HL-60 (cell line): ENCODE measurements at regions not wholly inside any gene's neighbourhood (a gene's known extent, or its start where the extent isn't known, plus 50 kb on each side); places are given as distances from the start of the nearest gene placed in this dataset.

Experiments used
- DNase-seq, 2 experiments: peaks; one replicate each; pipeline ENCODE4 v3.0.0-alpha.2; 2010 to 2020; ENCODE audit warnings: low read depth in 1 of 2, low spot score in 1 of 2
- H3K27ac ChIP-seq: fragments of 250-450 bp; sonication (Bioruptor Pico); replicated peaks from 2 replicates; pipeline ENCODE4 v1.5.1; 2020; ENCODE audit warnings: mild to moderate bottlenecking, moderate library complexity
- H3K27me3 ChIP-seq: fragments of 250-450 bp; sonication (Bioruptor Pico); 2 replicates; pipeline ENCODE4 v1.5.1; 2021; ENCODE audit warnings: mild to moderate bottlenecking, moderate library complexity; ENCODE audit not compliant: insufficient read depth, poor library complexity, severe bottlenecking
- H3K4me3 ChIP-seq: replicated peaks from 2 replicates; pipeline ENCODE4 v1.5.1; 2011; ENCODE audit warnings: mild to moderate bottlenecking, control low read depth, low read length; ENCODE audit not compliant: insufficient read depth
- GABPA ChIP-seq: IDR thresholded peaks from 2 replicates; pipeline ENCODE4 v1.6.1; 2012; ENCODE audit warnings: low read depth
- POLR2AphosphoS5 ChIP-seq: IDR thresholded peaks from 2 replicates; pipeline ENCODE4 v1.6.1; 2012; ENCODE audit warnings: low read depth
- SPI1 ChIP-seq: IDR thresholded peaks from 2 replicates; pipeline ENCODE4 v1.6.1; 2012; ENCODE audit warnings: low read depth, mild to moderate bottlenecking, borderline replicate concordance
- TF ChIP-seq, protein P1 (sequence below): IDR thresholded peaks from one replicate; pipeline ENCODE4 v1.5.1; 2011; ENCODE audit warnings: low read length, control low read depth, inconsistent platforms; ENCODE audit not compliant: insufficient read depth
- TF ChIP-seq, protein P2 (sequence below): IDR thresholded peaks from 2 replicates; pipeline ENCODE4 v1.6.1; 2012; ENCODE audit warnings: low read depth; ENCODE audit not compliant: insufficient replicate concordance

DNA sequence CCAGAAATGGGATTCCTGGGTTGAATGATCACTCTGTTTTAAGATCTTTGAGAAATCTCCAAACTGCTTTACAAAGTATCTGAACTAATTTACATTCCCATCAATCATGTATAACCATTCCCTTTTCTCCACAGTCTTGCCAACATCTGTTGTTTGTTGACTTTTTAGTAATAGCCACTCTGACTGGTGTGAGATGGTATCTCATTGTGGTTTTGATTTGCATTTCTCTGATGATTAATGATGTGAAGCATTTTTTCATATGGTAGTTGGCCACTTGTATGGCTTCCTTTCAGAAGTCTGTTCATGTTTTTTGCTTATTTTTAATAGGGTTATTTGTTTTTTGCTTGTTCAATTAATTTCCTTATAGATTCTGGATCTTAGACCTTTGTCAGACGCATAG, 211.8 kb upstream of the AVPR1A start:
- no peaks in the 10 kb centered on the region for H3K27me3 ChIP-seq
- DNase-seq: no peak
- H3K4me3 ChIP-seq: no peak overlapping the region
- TF ChIP-seq, protein P1, sequence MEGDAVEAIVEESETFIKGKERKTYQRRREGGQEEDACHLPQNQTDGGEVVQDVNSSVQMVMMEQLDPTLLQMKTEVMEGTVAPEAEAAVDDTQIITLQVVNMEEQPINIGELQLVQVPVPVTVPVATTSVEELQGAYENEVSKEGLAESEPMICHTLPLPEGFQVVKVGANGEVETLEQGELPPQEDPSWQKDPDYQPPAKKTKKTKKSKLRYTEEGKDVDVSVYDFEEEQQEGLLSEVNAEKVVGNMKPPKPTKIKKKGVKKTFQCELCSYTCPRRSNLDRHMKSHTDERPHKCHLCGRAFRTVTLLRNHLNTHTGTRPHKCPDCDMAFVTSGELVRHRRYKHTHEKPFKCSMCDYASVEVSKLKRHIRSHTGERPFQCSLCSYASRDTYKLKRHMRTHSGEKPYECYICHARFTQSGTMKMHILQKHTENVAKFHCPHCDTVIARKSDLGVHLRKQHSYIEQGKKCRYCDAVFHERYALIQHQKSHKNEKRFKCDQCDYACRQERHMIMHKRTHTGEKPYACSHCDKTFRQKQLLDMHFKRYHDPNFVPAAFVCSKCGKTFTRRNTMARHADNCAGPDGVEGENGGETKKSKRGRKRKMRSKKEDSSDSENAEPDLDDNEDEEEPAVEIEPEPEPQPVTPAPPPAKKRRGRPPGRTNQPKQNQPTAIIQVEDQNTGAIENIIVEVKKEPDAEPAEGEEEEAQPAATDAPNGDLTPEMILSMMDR: no peak
- TF ChIP-seq, protein P2, sequence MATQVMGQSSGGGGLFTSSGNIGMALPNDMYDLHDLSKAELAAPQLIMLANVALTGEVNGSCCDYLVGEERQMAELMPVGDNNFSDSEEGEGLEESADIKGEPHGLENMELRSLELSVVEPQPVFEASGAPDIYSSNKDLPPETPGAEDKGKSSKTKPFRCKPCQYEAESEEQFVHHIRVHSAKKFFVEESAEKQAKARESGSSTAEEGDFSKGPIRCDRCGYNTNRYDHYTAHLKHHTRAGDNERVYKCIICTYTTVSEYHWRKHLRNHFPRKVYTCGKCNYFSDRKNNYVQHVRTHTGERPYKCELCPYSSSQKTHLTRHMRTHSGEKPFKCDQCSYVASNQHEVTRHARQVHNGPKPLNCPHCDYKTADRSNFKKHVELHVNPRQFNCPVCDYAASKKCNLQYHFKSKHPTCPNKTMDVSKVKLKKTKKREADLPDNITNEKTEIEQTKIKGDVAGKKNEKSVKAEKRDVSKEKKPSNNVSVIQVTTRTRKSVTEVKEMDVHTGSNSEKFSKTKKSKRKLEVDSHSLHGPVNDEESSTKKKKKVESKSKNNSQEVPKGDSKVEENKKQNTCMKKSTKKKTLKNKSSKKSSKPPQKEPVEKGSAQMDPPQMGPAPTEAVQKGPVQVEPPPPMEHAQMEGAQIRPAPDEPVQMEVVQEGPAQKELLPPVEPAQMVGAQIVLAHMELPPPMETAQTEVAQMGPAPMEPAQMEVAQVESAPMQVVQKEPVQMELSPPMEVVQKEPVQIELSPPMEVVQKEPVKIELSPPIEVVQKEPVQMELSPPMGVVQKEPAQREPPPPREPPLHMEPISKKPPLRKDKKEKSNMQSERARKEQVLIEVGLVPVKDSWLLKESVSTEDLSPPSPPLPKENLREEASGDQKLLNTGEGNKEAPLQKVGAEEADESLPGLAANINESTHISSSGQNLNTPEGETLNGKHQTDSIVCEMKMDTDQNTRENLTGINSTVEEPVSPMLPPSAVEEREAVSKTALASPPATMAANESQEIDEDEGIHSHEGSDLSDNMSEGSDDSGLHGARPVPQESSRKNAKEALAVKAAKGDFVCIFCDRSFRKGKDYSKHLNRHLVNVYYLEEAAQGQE: no peak
- TF ChIP-seq POLR2AphosphoS5 (no peak), GABPA (no peak), SPI1 (no peak)
- H3K27ac ChIP-seq: no peak overlapping the region

- no peak overlapping the region for H3K4me3 ChIP-seq
- no peak for TF ChIP-seq POLR2AphosphoS5
- TF ChIP-seq, protein P1: no peak
- TF ChIP-seq GABPA: no peak
- TF ChIP-seq, protein P2: no peak
- no peak for TF ChIP-seq SPI1
- H3K27me3 ChIP-seq: no peaks in the 10 kb centered on the region
- no peak overlapping the region for H3K27ac ChIP-seq
- no peak for DNase-seq
These were observed 211.2 kb upstream of the AVPR1A start for GRCh38 chr12:63362166-63362565.

- TF ChIP-seq SPI1 (no peak), POLR2AphosphoS5 (no peak), GABPA (no peak)
- TF ChIP-seq, protein P1: no peak
- TF ChIP-seq, protein P2: no peak
- Histone ChIP-seq H3K27ac (no peak overlapping the region), H3K27me3 (no peaks in the 10 kb centered on the region), H3K4me3 (no peak overlapping the region)
- no peak for DNase-seq
These were observed 204.0 kb upstream of the AVPR1A start for GRCh38 chr12:63354969-63355368.
